SK-N-SH (cell line): ENCODE measurements at regions not wholly inside any gene's neighbourhood (a gene's known extent, or its start where the extent isn't known, plus 50 kb on each side); places are given as distances from the start of the nearest gene placed in this dataset.

Experiments
- CTCF ChIA-PET: fragments of 300-600, 350-600 bp; formaldehyde crosslinking; extraction: SDS; loops from one replicate; lab custom pipeline; 2021; lab: Yijun Ruan, JAX
- POLR2A ChIA-PET: fragments of 350-600 bp; sonication (Branson Sonifier 250); formaldehyde crosslinking; extraction: SDS; loops from one replicate; lab custom pipeline; 2020; ENCODE audit warnings: antibody characterized with exemption, inconsistent platforms; lab: Yijun Ruan, JAX
- DNase-seq: peaks from one replicate; pipeline ENCODE4 v3.0.0; 2012
- H2AFZ ChIP-seq: fragments of 200-600 bp; sonication (generic); 2 replicates; pipeline ENCODE4 v1.8.1; 2016; ENCODE audit warnings: antibody characterized with exemption, mild to moderate bottlenecking, low read depth
- H3F3A ChIP-seq: fragments of 200-600 bp; sonication (generic); replicated peaks from 2 replicates; pipeline ENCODE3; 2016; ENCODE audit warnings: antibody characterized with exemption, mild to moderate bottlenecking; ENCODE audit not compliant: insufficient read depth
- H3K27ac ChIP-seq, 2 experiments: fragments of 200-500 bp in 1 of 2; fragments of 200-600 bp in 1 of 2; sonication (Bioruptor generic) in 1 of 2; sonication (generic), shearing (Covaris generic) in 1 of 2; 2 replicates each; pipeline versions ENCODE4 v1.5.1 to v1.6.1; 2014 to 2016; ENCODE audit warnings: low read depth in 2 of 2, inconsistent platforms in 1 of 2, low read length in 1 of 2, mild to moderate bottlenecking in 1 of 2, mixed read lengths in 1 of 2
- H3K27me3 ChIP-seq: fragments of 200-600 bp; sonication (generic), shearing (Covaris generic); 2 replicates; pipeline ENCODE4 v1.6.1; 2016; ENCODE audit warnings: mixed run types; ENCODE audit not compliant: insufficient read depth
- H3K36me3 ChIP-seq, 2 experiments: fragments of 200-500 bp in 1 of 2; fragments of 200-600 bp in 1 of 2; sonication (Bioruptor generic) in 1 of 2; sonication (generic) in 1 of 2; replicated peaks in 1 of 2; 2 replicates each; pipeline versions ENCODE3 to v1.5.1; 2014 to 2016; ENCODE audit warnings: low read length in 1 of 2, mild to moderate bottlenecking in 1 of 2; ENCODE audit not compliant: insufficient read depth in 2 of 2, control insufficient read depth in 1 of 2
- H3K4me1 ChIP-seq, 2 experiments: fragments of 200-500 bp in 1 of 2; fragments of 200-600 bp in 1 of 2; sonication (Bioruptor generic) in 1 of 2; sonication (generic), shearing (Covaris generic) in 1 of 2; 2 replicates each; pipeline versions ENCODE4 v1.5.1 to v1.6.1; 2014 to 2016; ENCODE audit warnings: low read depth in 1 of 2, low read length in 1 of 2, mixed run types in 1 of 2; ENCODE audit not compliant: insufficient read depth in 2 of 2, control insufficient read depth in 1 of 2
- H3K4me2 ChIP-seq: fragments of 200-600 bp; sonication (generic), shearing (Covaris generic); 2 replicates; pipeline ENCODE4 v1.6.1; 2017; ENCODE audit warnings: mixed run types
- H3K4me3 ChIP-seq, 2 experiments: fragments of 200-500 bp in 1 of 2; fragments of 200-600 bp in 1 of 2; sonication (Bioruptor generic) in 1 of 2; sonication (generic), shearing (Covaris generic) in 1 of 2; 2 replicates each; pipeline versions ENCODE4 v1.5.1 to v1.8.1; 2014 to 2016; ENCODE audit warnings: low read depth in 2 of 2, inconsistent platforms in 1 of 2, low read length in 1 of 2, mild to moderate bottlenecking in 1 of 2, mixed read lengths in 1 of 2, moderate library complexity in 1 of 2
- H3K79me2 ChIP-seq: fragments of 200-600 bp; sonication (generic); 2 replicates; pipeline ENCODE4 v1.8.1; 2017; ENCODE audit warnings: mild to moderate bottlenecking; ENCODE audit not compliant: insufficient read depth
- H3K9ac ChIP-seq: fragments of 200-600 bp; sonication (generic); 2 replicates; pipeline ENCODE4 v1.6.1; 2017; ENCODE audit warnings: mixed run types
- H3K9me2 ChIP-seq: fragments of 200-600 bp; sonication (generic); 2 replicates; pipeline ENCODE4 v1.6.1; 2017; ENCODE audit warnings: mixed run types
- H3K9me3 ChIP-seq: fragments of 200-600 bp; sonication (generic); 2 replicates; pipeline ENCODE4 v1.6.1; 2017; ENCODE audit warnings: mixed run types, mild to moderate bottlenecking, moderate library complexity
- H4K20me1 ChIP-seq: fragments of 200-600 bp; sonication (generic); 2 replicates; pipeline ENCODE4 v1.6.1; 2017; ENCODE audit warnings: mild to moderate bottlenecking, mixed run types; ENCODE audit not compliant: insufficient read depth
- CHD2 ChIP-seq: fragments of 150-350 bp; IDR thresholded peaks from 2 replicates; pipeline ENCODE4 v1.6.1; 2018; ENCODE audit warnings: low read length; ENCODE audit not compliant: partially characterized antibody
- ELF1 ChIP-seq: IDR thresholded peaks from 2 replicates; pipeline ENCODE4 v1.4.0; 2012
- EP300 ChIP-seq, 2 experiments: IDR thresholded peaks; 2 replicates each; pipeline versions ENCODE4 v1.4.0 to v1.6.1; 2012; ENCODE audit warnings: borderline replicate concordance in 1 of 2, low read depth in 1 of 2, low read length in 1 of 2
- EZH2phosphoT487 ChIP-seq: fragments of 200-600 bp; sonication (generic); IDR thresholded peaks from 2 replicates; pipeline ENCODE4 v1.6.1; 2017; ENCODE audit warnings: low read depth, mixed run types, mild to moderate bottlenecking, antibody characterized with exemption, moderate library complexity, borderline replicate concordance
- FOSL2 ChIP-seq: IDR thresholded peaks from 2 replicates; pipeline ENCODE4 v1.4.0; 2012; ENCODE audit warnings: low read depth, mild to moderate bottlenecking, moderate library complexity, borderline replicate concordance
- GABPA ChIP-seq: IDR thresholded peaks from 2 replicates; pipeline ENCODE4 v1.4.0; 2012; ENCODE audit warnings: low read depth, mild to moderate bottlenecking
- JUND ChIP-seq: IDR thresholded peaks from 2 replicates; pipeline ENCODE4 v1.4.0; 2012
- MXI1 ChIP-seq: IDR thresholded peaks from 2 replicates; pipeline ENCODE4 v1.6.1; 2012; ENCODE audit warnings: mild to moderate bottlenecking, low read depth, low read length, improper control_type of control experiment
- NFIC ChIP-seq: IDR thresholded peaks from 2 replicates; pipeline ENCODE4 v1.4.0; 2012; ENCODE audit warnings: borderline replicate concordance
- NRF1 ChIP-seq: IDR thresholded peaks from 2 replicates; pipeline ENCODE4 v1.6.1; 2012; ENCODE audit warnings: low read depth, mild to moderate bottlenecking, low read length
- RXRA ChIP-seq: IDR thresholded peaks from 2 replicates; pipeline ENCODE4 v1.4.0; 2012; ENCODE audit warnings: low read depth, mild to moderate bottlenecking, borderline replicate concordance
- SIN3A ChIP-seq: IDR thresholded peaks from 2 replicates; pipeline ENCODE4 v1.6.1; 2012; ENCODE audit warnings: low read depth, mild to moderate bottlenecking, low read length, moderate library complexity, borderline replicate concordance
- SMC3 ChIP-seq: IDR thresholded peaks from 2 replicates; pipeline ENCODE4 v1.6.1; 2012; ENCODE audit warnings: low read depth, low read length, improper control_type of control experiment
- TAF1 ChIP-seq: IDR thresholded peaks from 2 replicates; pipeline ENCODE4 v1.6.1; 2012; ENCODE audit warnings: low read depth, mild to moderate bottlenecking, low read length, moderate library complexity, borderline replicate concordance
- TCF12 ChIP-seq: IDR thresholded peaks from 2 replicates; pipeline ENCODE4 v1.4.0; 2012
- TEAD4 ChIP-seq: IDR thresholded peaks from 2 replicates; pipeline ENCODE4 v1.4.0; 2012; ENCODE audit warnings: mild to moderate bottlenecking, borderline replicate concordance; ENCODE audit not compliant: insufficient read depth
- YY1 ChIP-seq: IDR thresholded peaks from 2 replicates; pipeline ENCODE4 v1.4.0; 2012; ENCODE audit warnings: low read depth, mild to moderate bottlenecking
- WGBS: methylation state at CpG from one replicate; pipeline ENCODE4 v1.1.6; 2017; ENCODE audit warnings: low lambda C conversion rate; 5-methylcytosine and 5-hydroxymethylcytosine counted together
- TF ChIP-seq, protein P1 (sequence below): IDR thresholded peaks from 2 replicates; pipeline ENCODE4 v1.6.1; 2012; ENCODE audit warnings: mild to moderate bottlenecking, low read depth, low read length, moderate library complexity
- TF ChIP-seq, protein P2 (sequence below): IDR thresholded peaks from 2 replicates; pipeline ENCODE4 v1.4.0; 2012; ENCODE audit warnings: low read depth
- TF ChIP-seq, protein P3 (sequence below): IDR thresholded peaks from 2 replicates; pipeline ENCODE4 v1.4.0; 2012; ENCODE audit warnings: low read depth, borderline replicate concordance
- TF ChIP-seq, protein P4 (sequence below): IDR thresholded peaks from 2 replicates; pipeline ENCODE4; 2012
- TF ChIP-seq, protein P5 (sequence below): fragments of 200-600 bp; sonication (generic); IDR thresholded peaks from 2 replicates; pipeline ENCODE4 v1.6.1; 2017; ENCODE audit warnings: antibody characterized with exemption, mild to moderate bottlenecking, moderate library complexity

DNA sequence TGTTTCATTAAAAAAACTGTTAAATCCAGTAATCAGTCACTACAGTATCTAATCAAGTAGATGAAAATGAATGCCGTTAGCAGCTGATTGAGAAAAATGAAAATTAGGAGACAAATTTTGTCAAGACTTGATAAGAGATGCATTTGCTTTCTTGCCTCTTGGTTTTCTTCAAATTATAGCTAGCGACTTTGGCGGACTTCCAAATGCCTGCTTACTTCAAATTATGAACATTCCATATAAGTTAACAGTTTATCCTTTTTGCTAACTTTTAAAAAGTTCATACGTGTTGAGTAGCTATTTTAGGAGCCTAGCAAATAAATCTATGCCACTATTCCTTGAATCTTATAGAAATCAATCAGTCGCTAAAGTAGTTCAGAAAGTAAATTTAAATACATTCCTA is 58.8 kb downstream of the PPP4R3C start:
- POLR2A ChIA-PET, result no interaction called here
- CTCF ChIA-PET, result no interaction called here

DNA sequence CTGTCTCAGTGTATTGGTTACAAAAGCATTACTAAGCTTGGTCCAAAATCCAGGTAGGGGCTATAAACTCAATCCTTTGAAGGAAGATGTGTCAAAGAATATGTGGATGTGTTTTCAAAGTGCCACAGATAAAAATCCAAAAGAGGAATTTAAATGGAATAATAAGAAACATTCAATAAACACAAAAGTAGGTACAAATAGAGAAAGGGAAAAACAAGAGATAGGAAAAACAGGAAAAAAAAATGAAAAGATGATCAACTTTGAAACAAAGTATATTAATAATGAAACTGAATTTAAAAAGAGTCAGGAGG is 64.0 kb downstream of the PPP4R3C start:
- Histone ChIP-seq H3K79me2 (no peaks in the 10 kb centered on the region; the same call in 1 of the 2 replicates), H3K27me3 (no peaks in the 10 kb centered on the region), H3K9ac (no peak overlapping the region), H3K4me1 (no peaks in the 10 kb centered on the region; a peak in 1 of 4 replicates), H3K27ac (no peak overlapping the region), H2AFZ (no peak overlapping the region), H3K4me3 (peak overlapping the region in 1 of 2 experiments; percentile 57; a peak in 2 of 4 replicates), H3K4me2 (no peak overlapping the region), H3K36me3 (peaks cover 0 to 6% of the 10 kb centered on the region in 2 experiments), H3K9me3 (no peaks in the 10 kb centered on the region), H3F3A (peaks cover 4% of the 10 kb centered on the region), H3K9me2 (peaks cover 2% of the 10 kb centered on the region; the same call in 1 of the 2 replicates), H4K20me1 (no peaks in the 10 kb centered on the region)
- CTCF ChIA-PET, result interaction anchor here (0.6 to 1.0 kb wide), 3 partner anchors 10 to 62 kb away, joined by 3 to 4 read pairs (median 3); no protein-coding TSS in a partner anchor
- DNase-seq, result no peak
- POLR2A ChIA-PET, result no interaction called here
- TF ChIP-seq TEAD4 (no peak), RXRA (no peak), YY1 (no peak), NRF1 (no peak), GABPA (no peak), NFIC (no peak)
- TF ChIP-seq, protein P1, sequence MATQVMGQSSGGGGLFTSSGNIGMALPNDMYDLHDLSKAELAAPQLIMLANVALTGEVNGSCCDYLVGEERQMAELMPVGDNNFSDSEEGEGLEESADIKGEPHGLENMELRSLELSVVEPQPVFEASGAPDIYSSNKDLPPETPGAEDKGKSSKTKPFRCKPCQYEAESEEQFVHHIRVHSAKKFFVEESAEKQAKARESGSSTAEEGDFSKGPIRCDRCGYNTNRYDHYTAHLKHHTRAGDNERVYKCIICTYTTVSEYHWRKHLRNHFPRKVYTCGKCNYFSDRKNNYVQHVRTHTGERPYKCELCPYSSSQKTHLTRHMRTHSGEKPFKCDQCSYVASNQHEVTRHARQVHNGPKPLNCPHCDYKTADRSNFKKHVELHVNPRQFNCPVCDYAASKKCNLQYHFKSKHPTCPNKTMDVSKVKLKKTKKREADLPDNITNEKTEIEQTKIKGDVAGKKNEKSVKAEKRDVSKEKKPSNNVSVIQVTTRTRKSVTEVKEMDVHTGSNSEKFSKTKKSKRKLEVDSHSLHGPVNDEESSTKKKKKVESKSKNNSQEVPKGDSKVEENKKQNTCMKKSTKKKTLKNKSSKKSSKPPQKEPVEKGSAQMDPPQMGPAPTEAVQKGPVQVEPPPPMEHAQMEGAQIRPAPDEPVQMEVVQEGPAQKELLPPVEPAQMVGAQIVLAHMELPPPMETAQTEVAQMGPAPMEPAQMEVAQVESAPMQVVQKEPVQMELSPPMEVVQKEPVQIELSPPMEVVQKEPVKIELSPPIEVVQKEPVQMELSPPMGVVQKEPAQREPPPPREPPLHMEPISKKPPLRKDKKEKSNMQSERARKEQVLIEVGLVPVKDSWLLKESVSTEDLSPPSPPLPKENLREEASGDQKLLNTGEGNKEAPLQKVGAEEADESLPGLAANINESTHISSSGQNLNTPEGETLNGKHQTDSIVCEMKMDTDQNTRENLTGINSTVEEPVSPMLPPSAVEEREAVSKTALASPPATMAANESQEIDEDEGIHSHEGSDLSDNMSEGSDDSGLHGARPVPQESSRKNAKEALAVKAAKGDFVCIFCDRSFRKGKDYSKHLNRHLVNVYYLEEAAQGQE, result no peak
- TF ChIP-seq, protein P2, sequence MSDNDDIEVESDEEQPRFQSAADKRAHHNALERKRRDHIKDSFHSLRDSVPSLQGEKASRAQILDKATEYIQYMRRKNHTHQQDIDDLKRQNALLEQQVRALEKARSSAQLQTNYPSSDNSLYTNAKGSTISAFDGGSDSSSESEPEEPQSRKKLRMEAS, result no peak
- TF ChIP-seq, protein P3, sequence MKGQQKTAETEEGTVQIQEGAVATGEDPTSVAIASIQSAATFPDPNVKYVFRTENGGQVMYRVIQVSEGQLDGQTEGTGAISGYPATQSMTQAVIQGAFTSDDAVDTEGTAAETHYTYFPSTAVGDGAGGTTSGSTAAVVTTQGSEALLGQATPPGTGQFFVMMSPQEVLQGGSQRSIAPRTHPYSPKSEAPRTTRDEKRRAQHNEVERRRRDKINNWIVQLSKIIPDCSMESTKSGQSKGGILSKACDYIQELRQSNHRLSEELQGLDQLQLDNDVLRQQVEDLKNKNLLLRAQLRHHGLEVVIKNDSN, result no peak

More for the DNA sequence above, 58.8 kb downstream of the PPP4R3C start:
- Histone ChIP-seq H3K9me2 (no peaks in the 10 kb centered on the region), H4K20me1 (no peaks in the 10 kb centered on the region), H3K9me3 (no peaks in the 10 kb centered on the region), H3K79me2 (no peaks in the 10 kb centered on the region), H3F3A (no peaks in the 10 kb centered on the region), H3K27ac (no peak overlapping the region), H3K4me1 (no peaks in the 10 kb centered on the region), H3K9ac (no peak overlapping the region), H3K4me3 (no peak overlapping the region), H3K27me3 (no peaks in the 10 kb centered on the region), H3K36me3 (no peaks in the 10 kb centered on the region), H2AFZ (no peak overlapping the region), H3K4me2 (no peak overlapping the region)
- 46% methylated on average over 5 of the region's 5 CpGs for WGBS
- TF ChIP-seq CHD2 (no peak), EP300 (IDR thresholded peaks at IDR 0.05; ENCODE audit: borderline replicate concordance in 1 of 2, low read depth in 1 of 2, low read length in 1 of 2) (no peak), FOSL2 (no peak), SIN3A (no peak), RXRA (no peak), JUND (no peak), SMC3 (no peak), MXI1 (no peak), ELF1 (no peak), NFIC (no peak), TAF1 (no peak), TEAD4 (no peak), NRF1 (no peak), EZH2phosphoT487 (no peak), TCF12 (no peak)
- TF ChIP-seq, protein P4, sequence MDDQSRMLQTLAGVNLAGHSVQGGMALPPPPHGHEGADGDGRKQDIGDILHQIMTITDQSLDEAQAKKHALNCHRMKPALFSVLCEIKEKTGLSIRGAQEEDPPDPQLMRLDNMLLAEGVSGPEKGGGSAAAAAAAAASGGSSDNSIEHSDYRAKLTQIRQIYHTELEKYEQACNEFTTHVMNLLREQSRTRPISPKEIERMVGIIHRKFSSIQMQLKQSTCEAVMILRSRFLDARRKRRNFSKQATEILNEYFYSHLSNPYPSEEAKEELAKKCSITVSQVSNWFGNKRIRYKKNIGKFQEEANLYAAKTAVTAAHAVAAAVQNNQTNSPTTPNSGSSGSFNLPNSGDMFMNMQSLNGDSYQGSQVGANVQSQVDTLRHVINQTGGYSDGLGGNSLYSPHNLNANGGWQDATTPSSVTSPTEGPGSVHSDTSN, result no peak
- TF ChIP-seq, protein P5, sequence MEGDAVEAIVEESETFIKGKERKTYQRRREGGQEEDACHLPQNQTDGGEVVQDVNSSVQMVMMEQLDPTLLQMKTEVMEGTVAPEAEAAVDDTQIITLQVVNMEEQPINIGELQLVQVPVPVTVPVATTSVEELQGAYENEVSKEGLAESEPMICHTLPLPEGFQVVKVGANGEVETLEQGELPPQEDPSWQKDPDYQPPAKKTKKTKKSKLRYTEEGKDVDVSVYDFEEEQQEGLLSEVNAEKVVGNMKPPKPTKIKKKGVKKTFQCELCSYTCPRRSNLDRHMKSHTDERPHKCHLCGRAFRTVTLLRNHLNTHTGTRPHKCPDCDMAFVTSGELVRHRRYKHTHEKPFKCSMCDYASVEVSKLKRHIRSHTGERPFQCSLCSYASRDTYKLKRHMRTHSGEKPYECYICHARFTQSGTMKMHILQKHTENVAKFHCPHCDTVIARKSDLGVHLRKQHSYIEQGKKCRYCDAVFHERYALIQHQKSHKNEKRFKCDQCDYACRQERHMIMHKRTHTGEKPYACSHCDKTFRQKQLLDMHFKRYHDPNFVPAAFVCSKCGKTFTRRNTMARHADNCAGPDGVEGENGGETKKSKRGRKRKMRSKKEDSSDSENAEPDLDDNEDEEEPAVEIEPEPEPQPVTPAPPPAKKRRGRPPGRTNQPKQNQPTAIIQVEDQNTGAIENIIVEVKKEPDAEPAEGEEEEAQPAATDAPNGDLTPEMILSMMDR, result no peak
- TF ChIP-seq, protein P3, result no peak
- no peak for DNase-seq
